K562 (cell line): ENCODE measurements at regions not wholly inside any gene's neighbourhood (a gene's known extent, or its start where the extent isn't known, plus 50 kb on each side); places are given as distances from the start of the nearest gene placed in this dataset.

Source experiments
- ATF1 ChIP-seq, 2 experiments: fragments of 450-650 bp in 1 of 2; IDR thresholded peaks; 2 replicates each; pipeline ENCODE4 v1.6.1; 2016; ENCODE audit warnings: missing compliant biosample characterization in 1 of 2, missing genetic modification characterization in 1 of 2
- NUFIP1 ChIP-seq: fragments of 450-650 bp; IDR thresholded peaks from 2 replicates; pipeline ENCODE4 v1.6.1; 2018; ENCODE audit not compliant: partially characterized antibody
- TF ChIP-seq, protein P1 (sequence below): sonication (generic); formaldehyde crosslinking; IDR thresholded peaks from 2 replicates; pipeline ENCODE4 v1.8.1; 2023; ENCODE audit warnings: missing genetic modification reagents, mild to moderate bottlenecking, borderline replicate concordance

DNA sequence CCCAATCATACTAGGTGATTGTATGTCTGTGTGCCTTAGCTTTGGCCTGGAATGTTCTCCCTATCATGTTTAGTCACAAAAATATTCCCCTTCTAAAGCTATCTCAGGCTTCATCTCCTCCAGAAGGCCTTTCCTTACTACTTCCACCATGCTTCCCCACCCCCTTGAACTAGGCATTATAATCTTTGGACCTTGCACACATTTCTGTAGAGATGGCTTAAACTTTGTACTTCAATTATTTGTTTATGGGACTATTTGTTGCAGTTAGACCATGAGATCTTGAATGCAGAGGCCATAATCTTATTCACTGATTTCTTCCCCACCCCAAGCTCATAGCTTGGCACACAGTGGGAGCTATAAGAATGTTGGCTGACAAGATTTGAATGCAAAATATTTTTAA is 262.0 kb upstream of the EDA2R start:
- TF ChIP-seq, protein P1, sequence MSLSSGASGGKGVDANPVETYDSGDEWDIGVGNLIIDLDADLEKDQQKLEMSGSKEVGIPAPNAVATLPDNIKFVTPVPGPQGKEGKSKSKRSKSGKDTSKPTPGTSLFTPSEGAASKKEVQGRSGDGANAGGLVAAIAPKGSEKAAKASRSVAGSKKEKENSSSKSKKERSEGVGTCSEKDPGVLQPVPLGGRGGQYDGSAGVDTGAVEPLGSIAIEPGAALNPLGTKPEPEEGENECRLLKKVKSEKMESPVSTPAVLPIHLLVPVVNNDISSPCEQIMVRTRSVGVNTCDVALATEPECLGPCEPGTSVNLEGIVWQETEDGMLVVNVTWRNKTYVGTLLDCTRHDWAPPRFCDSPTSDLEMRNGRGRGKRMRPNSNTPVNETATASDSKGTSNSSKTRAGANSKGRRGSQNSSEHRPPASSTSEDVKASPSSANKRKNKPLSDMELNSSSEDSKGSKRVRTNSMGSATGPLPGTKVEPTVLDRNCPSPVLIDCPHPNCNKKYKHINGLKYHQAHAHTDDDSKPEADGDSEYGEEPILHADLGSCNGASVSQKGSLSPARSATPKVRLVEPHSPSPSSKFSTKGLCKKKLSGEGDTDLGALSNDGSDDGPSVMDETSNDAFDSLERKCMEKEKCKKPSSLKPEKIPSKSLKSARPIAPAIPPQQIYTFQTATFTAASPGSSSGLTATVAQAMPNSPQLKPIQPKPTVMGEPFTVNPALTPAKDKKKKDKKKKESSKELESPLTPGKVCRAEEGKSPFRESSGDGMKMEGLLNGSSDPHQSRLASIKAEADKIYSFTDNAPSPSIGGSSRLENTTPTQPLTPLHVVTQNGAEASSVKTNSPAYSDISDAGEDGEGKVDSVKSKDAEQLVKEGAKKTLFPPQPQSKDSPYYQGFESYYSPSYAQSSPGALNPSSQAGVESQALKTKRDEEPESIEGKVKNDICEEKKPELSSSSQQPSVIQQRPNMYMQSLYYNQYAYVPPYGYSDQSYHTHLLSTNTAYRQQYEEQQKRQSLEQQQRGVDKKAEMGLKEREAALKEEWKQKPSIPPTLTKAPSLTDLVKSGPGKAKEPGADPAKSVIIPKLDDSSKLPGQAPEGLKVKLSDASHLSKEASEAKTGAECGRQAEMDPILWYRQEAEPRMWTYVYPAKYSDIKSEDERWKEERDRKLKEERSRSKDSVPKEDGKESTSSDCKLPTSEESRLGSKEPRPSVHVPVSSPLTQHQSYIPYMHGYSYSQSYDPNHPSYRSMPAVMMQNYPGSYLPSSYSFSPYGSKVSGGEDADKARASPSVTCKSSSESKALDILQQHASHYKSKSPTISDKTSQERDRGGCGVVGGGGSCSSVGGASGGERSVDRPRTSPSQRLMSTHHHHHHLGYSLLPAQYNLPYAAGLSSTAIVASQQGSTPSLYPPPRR (CRISPR knock-in tag) = no peak
- no peak for TF ChIP-seq ATF1 (CRISPR knock-in tag; IDR thresholded peaks at IDR 0.05)
- TF ChIP-seq ATF1 (tag; IDR thresholded peaks at IDR 0.05) = no peak
- TF ChIP-seq NUFIP1 = no peak
